DND-41 (cell line): ENCODE measurements at regions not wholly inside any gene's neighbourhood (a gene's known extent, or its start where the extent isn't known, plus 50 kb on each side); places are given as distances from the start of the nearest gene placed in this dataset.

Experiments used
- CTCF ChIP-seq: IDR thresholded peaks from 2 replicates; pipeline ENCODE4 v1.5.1; 2012; ENCODE audit warnings: borderline replicate concordance, low read length, moderate library complexity, mild to moderate bottlenecking; ENCODE audit not compliant: poor library complexity, severe bottlenecking; ENCODE audit errors: extremely low read depth
- EZH2 ChIP-seq: IDR thresholded peaks from 3 replicates; pipeline ENCODE4 v1.6.1; 2012; ENCODE audit warnings: borderline replicate concordance, low read depth, mild to moderate bottlenecking, moderate library complexity, low read length, inconsistent platforms; ENCODE audit not compliant: severe bottlenecking

- TF ChIP-seq CTCF: no peak
- no peak for TF ChIP-seq EZH2
Observed at GRCh38 chr10:47099474-47099873, 188.2 kb downstream of the PTPN20 start.
